MM.1S (cell line): ENCODE measurements at regions not wholly inside any gene's neighbourhood (a gene's known extent, or its start where the extent isn't known, plus 50 kb on each side); places are given as distances from the start of the nearest gene placed in this dataset.

Experiments
- DNase-seq: peaks from one replicate; pipeline ENCODE4 v3.0.0-alpha.2; 2015
- H2AFZ ChIP-seq: fragments of 300-600 bp; sonication (generic); 2 replicates; pipeline ENCODE4 v1.6.0; 2016; ENCODE audit warnings: antibody characterized with exemption, low read length
- H3F3A ChIP-seq: fragments of 300-600 bp; sonication (generic); 2 replicates; pipeline ENCODE4 v1.6.1; 2016; ENCODE audit warnings: mild to moderate bottlenecking, antibody characterized with exemption, low read length, moderate library complexity, mixed read lengths; ENCODE audit not compliant: insufficient read depth
- H3K27ac ChIP-seq: fragments of 300-600 bp; sonication (generic); 2 replicates; pipeline ENCODE4 v1.5.1; 2016; ENCODE audit warnings: mild to moderate bottlenecking, low read length
- H3K27me3 ChIP-seq: fragments of 300-600 bp; sonication (generic); replicated peaks from 2 replicates; pipeline ENCODE4 v1.6.0; 2016; ENCODE audit warnings: low read length; ENCODE audit not compliant: insufficient read depth
- H3K36me3 ChIP-seq: fragments of 300-600 bp; sonication (generic); replicated peaks from 2 replicates; pipeline ENCODE4 v1.6.1; 2016; ENCODE audit warnings: mild to moderate bottlenecking, low read length, mixed read lengths; ENCODE audit not compliant: insufficient read depth
- H3K4me1 ChIP-seq: fragments of 300-600 bp; sonication (generic); 2 replicates; pipeline ENCODE4 v1.6.1; 2016; ENCODE audit warnings: low read length, mixed read lengths
- H3K4me2 ChIP-seq: fragments of 300-600 bp; sonication (generic); 2 replicates; pipeline ENCODE4 v1.6.0; 2016; ENCODE audit warnings: low read depth, low read length
- H3K4me3 ChIP-seq: fragments of 300-600 bp; sonication (generic); 2 replicates; pipeline ENCODE4 v1.5.1; 2016; ENCODE audit warnings: low read length, mixed read lengths
- H3K79me2 ChIP-seq: fragments of 300-600 bp; sonication (generic); 2 replicates; pipeline ENCODE4 v1.6.1; 2016; ENCODE audit warnings: mixed run types, low read length, mixed read lengths
- H3K9ac ChIP-seq: fragments of 300-600 bp; sonication (generic); 2 replicates; pipeline ENCODE4 v1.6.1; 2016; ENCODE audit warnings: low read length, mixed read lengths
- H3K9me2 ChIP-seq: fragments of 300-600 bp; sonication (generic); replicated peaks from 2 replicates; pipeline ENCODE4 v1.6.1; 2016; ENCODE audit warnings: mild to moderate bottlenecking, low read length, mixed read lengths; ENCODE audit not compliant: insufficient read depth
- H3K9me3 ChIP-seq: fragments of 300-600 bp; sonication (generic); replicated peaks from 2 replicates; pipeline ENCODE4 v1.6.1; 2016; ENCODE audit warnings: mild to moderate bottlenecking, low read length, mixed read lengths; ENCODE audit not compliant: insufficient read depth
- H4K20me1 ChIP-seq: fragments of 300-600 bp; sonication (generic); 2 replicates; pipeline ENCODE4 v1.6.1; 2016; ENCODE audit warnings: mild to moderate bottlenecking, low read length, moderate library complexity, mixed read lengths; ENCODE audit not compliant: insufficient read depth
- CTCF ChIP-seq: fragments of 300-600 bp; sonication (generic); IDR thresholded peaks from 2 replicates; pipeline ENCODE4 v1.5.1; 2016; ENCODE audit warnings: antibody characterized with exemption, low read length, mixed read lengths
- EZH2 ChIP-seq: fragments of 300-600 bp; sonication (generic); optimal IDR thresholded peaks from 2 replicates; pipeline ENCODE3; 2017; ENCODE audit warnings: low read depth, mild to moderate bottlenecking, antibody characterized with exemption, low read length, mixed read lengths
- EZH2phosphoT487 ChIP-seq: fragments of 300-600 bp; sonication (generic); IDR thresholded peaks from 2 replicates; pipeline ENCODE4 v1.6.1; 2018; ENCODE audit warnings: antibody characterized with exemption, low read length

GRCh38 chr7:25308906-25309705, 80.8 kb upstream of the NPVF start:
- Histone ChIP-seq H3K4me2 (no peak overlapping the region), H2AFZ (no peak overlapping the region), H3K27me3 (no peaks in the 10 kb centered on the region), H3K27ac (no peak overlapping the region), H3K9me2 (no peaks in the 10 kb centered on the region), H3F3A (no peaks in the 10 kb centered on the region), H3K9ac (no peak overlapping the region), H4K20me1 (no peaks in the 10 kb centered on the region), H3K4me1 (no peaks in the 10 kb centered on the region), H3K9me3 (no peaks in the 10 kb centered on the region), H3K36me3 (no peaks in the 10 kb centered on the region), H3K4me3 (no peak overlapping the region), H3K79me2 (no peaks in the 10 kb centered on the region)
- TF ChIP-seq EZH2: no peak
- no peak for TF ChIP-seq EZH2phosphoT487
- no peak for TF ChIP-seq CTCF
- DNase-seq: no peak

DNA sequence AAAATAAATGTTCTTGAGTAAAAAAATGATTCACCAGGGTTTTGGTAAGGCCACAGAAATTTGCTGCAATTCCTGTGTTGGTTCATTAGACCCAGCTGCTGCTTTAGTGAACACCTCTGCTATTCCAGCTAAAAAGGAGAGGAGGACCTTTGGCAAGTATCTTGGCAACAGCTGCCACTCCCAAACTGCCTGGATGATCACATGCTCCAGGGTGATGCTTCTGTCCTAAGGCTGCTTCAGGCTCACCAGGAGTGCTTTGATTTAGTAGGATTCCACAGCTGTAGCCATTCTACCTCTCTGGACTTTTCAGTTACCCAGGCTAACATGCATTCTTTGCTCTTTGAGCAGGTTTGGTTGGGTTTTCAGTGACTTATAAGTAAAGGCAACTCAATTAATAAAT, 82.6 kb upstream of the NPVF start:
- no peaks in the 10 kb centered on the region for H4K20me1 ChIP-seq

DNA sequence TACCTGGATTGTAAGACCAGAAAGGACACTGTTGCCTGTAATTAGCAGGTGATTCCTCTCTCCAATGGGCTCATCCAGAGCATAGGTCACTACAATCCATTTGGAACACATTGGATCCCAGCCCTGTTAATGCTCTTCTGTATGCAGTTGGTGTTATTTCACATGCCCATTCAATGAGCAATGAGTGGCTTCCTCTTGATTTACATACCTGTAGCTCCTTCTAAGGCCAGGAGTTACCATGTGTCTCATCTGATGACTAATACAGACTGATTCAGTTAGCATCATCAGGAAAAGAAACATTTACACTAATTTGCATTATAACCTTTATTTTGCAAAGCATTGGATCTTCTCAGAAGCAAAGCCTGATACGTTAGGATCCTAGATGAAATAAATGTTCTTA, 83.1 kb upstream of the NPVF start:
- no peak for DNase-seq
- no peaks in the 10 kb centered on the region for H3K36me3 ChIP-seq
- no peak overlapping the region for H3K4me2 ChIP-seq
- H3K4me3 ChIP-seq: no peak overlapping the region
- no peaks in the 10 kb centered on the region for H4K20me1 ChIP-seq
- no peak overlapping the region for H3K27ac ChIP-seq
- H3K9me3 ChIP-seq: no peaks in the 10 kb centered on the region
- no peaks in the 10 kb centered on the region for H3K9me2 ChIP-seq
- no peak overlapping the region for H2AFZ ChIP-seq
- no peak overlapping the region for H3K9ac ChIP-seq
- TF ChIP-seq EZH2: no peak
- no peak for TF ChIP-seq EZH2phosphoT487
- no peak for TF ChIP-seq CTCF
- H3K79me2 ChIP-seq: no peaks in the 10 kb centered on the region
- H3K4me1 ChIP-seq: no peaks in the 10 kb centered on the region
- H3K27me3 ChIP-seq: no peaks in the 10 kb centered on the region
- H3F3A ChIP-seq: no peaks in the 10 kb centered on the region

More for the DNA sequence above, 82.6 kb upstream of the NPVF start:
- Histone ChIP-seq H3K9me3 (no peaks in the 10 kb centered on the region), H3K4me2 (no peak overlapping the region), H3K4me1 (no peaks in the 10 kb centered on the region), H3F3A (no peaks in the 10 kb centered on the region), H2AFZ (no peak overlapping the region), H3K79me2 (no peaks in the 10 kb centered on the region), H3K36me3 (no peaks in the 10 kb centered on the region), H3K9me2 (no peaks in the 10 kb centered on the region), H3K9ac (no peak overlapping the region), H3K27me3 (no peaks in the 10 kb centered on the region), H3K27ac (no peak overlapping the region), H3K4me3 (no peak overlapping the region)
- TF ChIP-seq EZH2phosphoT487 (no peak), CTCF (no peak), EZH2 (no peak)
- no peak for DNase-seq
